H1 (cell line): ENCODE measurements at regions not wholly inside any gene's neighbourhood (a gene's known extent, or its start where the extent isn't known, plus 50 kb on each side); places are given as distances from the start of the nearest gene placed in this dataset.

ENCODE experiments used
- CTCF ChIA-PET: fragments of 300-600 bp; sonication (Branson Sonifier 250); formaldehyde crosslinking; loops from one replicate; lab custom pipeline; 2021; ENCODE audit not compliant: partially characterized antibody; lab: Charles Lee
- POLR2A ChIA-PET: fragments of 300-600 bp; sonication (Branson Sonifier 250); formaldehyde crosslinking; loops from one replicate; lab custom pipeline; 2021; ENCODE audit warnings: inconsistent platforms; ENCODE audit not compliant: partially characterized antibody; lab: Charles Lee
- DNase-seq, 2 experiments: peaks; one replicate each; pipeline versions ENCODE4 v3.0.0 to v3.0.0-alpha.2; 2010 to 2022; ENCODE audit warnings: low spot score in 2 of 2, low read depth in 1 of 2, mixed read lengths in 1 of 2
- FAIRE-seq: peaks from 2 replicates; lab custom pipeline; 2011; peaks lifted over from hg19 to GRCh38; lab: Jason Lieb, UNC
- H2AFZ ChIP-seq: 2 replicates; pipeline ENCODE4 v1.8.1; 2012; ENCODE audit warnings: low read length, inconsistent platforms
- H2AK5ac ChIP-seq: 2 replicates; pipeline ENCODE4 v1.6.1; 2013; ENCODE audit warnings: low read depth, low read length
- H2BK120ac ChIP-seq: replicated peaks from 2 replicates; pipeline ENCODE3; 2013; ENCODE audit warnings: low read depth, low read length, inconsistent platforms
- H2BK12ac ChIP-seq: 2 replicates; pipeline ENCODE4 v1.6.1; 2013; ENCODE audit warnings: low read depth, low read length
- H2BK15ac ChIP-seq: 2 replicates; pipeline ENCODE4 v1.6.1; 2013; ENCODE audit warnings: low read length
- H2BK20ac ChIP-seq: 2 replicates; pipeline ENCODE4 v1.6.1; 2013; ENCODE audit warnings: low read length
- H2BK5ac ChIP-seq: 2 replicates; pipeline ENCODE4 v1.6.1; 2013; ENCODE audit warnings: low read depth, low read length
- H3K14ac ChIP-seq: 2 replicates; pipeline ENCODE4 v1.6.1; 2013; ENCODE audit warnings: inconsistent platforms; ENCODE audit not compliant: insufficient read length
- H3K18ac ChIP-seq: 2 replicates; pipeline ENCODE4 v1.6.1; 2013; ENCODE audit warnings: low read length; ENCODE audit errors: extremely low read depth
- H3K23ac ChIP-seq: 2 replicates; pipeline ENCODE4 v1.6.1; 2013; ENCODE audit warnings: inconsistent platforms; ENCODE audit not compliant: insufficient read length
- H3K23me2 ChIP-seq: 2 replicates; pipeline ENCODE4 v1.6.1; 2013; ENCODE audit warnings: low read depth, low read length
- H3K27ac ChIP-seq: 2 replicates; pipeline ENCODE4 v1.6.1; 2011; ENCODE audit warnings: low read depth, low read length, inconsistent platforms
- H3K27me3 ChIP-seq, 4 experiments: replicated peaks in 1 of 4; 1 replicate in 1 of 4; 2 replicates in 3 of 4; pipeline versions ENCODE4 v1.6.1 to v1.8.1; 2011 to 2013; ENCODE audit warnings: low read length in 3 of 4, mild to moderate bottlenecking in 3 of 4, inconsistent platforms in 2 of 4, mixed read lengths in 2 of 4, moderate library complexity in 1 of 4; ENCODE audit not compliant: control insufficient read depth in 3 of 4, insufficient read depth in 3 of 4; ENCODE audit errors: extremely low read depth in 1 of 4
- H3K36me3 ChIP-seq, 4 experiments: 2 replicates each; pipeline versions ENCODE4 v1.6.1 to v1.8.1; 2011 to 2013; ENCODE audit warnings: mild to moderate bottlenecking in 4 of 4, low read length in 3 of 4, moderate library complexity in 2 of 4, control low read depth in 1 of 4, inconsistent platforms in 1 of 4; ENCODE audit not compliant: insufficient read depth in 4 of 4, control insufficient read depth in 2 of 4
- H3K4ac ChIP-seq: replicated peaks from 2 replicates; pipeline ENCODE3; 2013; ENCODE audit warnings: low read length, low read depth, mixed read lengths, inconsistent platforms; ENCODE audit not compliant: insufficient read length
- H3K4me1 ChIP-seq, 4 experiments: replicated peaks in 1 of 4; 1 replicate in 1 of 4; 2 replicates in 3 of 4; pipeline versions ENCODE4 v1.6.1 to v1.8.1; 2011 to 2013; ENCODE audit warnings: low read length in 3 of 4, inconsistent platforms in 2 of 4, mixed read lengths in 1 of 4; ENCODE audit not compliant: insufficient read depth in 4 of 4, control insufficient read depth in 3 of 4
- H3K4me2 ChIP-seq, 2 experiments: 2 replicates each; pipeline versions ENCODE4 v1.6.1 to v1.8.1; 2011 to 2013; ENCODE audit warnings: low read depth in 2 of 2, low read length in 2 of 2, control low read depth in 1 of 2, inconsistent platforms in 1 of 2, mild to moderate bottlenecking in 1 of 2; ENCODE audit not compliant: insufficient read depth in 1 of 2
- H3K4me3 ChIP-seq, 4 experiments: fragments of 200-600, 300-600 bp in 1 of 4; sonication (generic), shearing (Covaris generic), sonication (Bioruptor Twin) in 1 of 4; 2 replicates each; pipeline versions ENCODE4 v1.5.1 to v1.8.1; 2011 to 2016; ENCODE audit warnings: low read length in 4 of 4, low read depth in 3 of 4, control low read depth in 2 of 4, inconsistent platforms in 2 of 4, mild to moderate bottlenecking in 2 of 4, mixed read lengths in 1 of 4, moderate library complexity in 1 of 4; ENCODE audit not compliant: insufficient read depth in 2 of 4; ENCODE audit errors: extremely low read depth in 1 of 4
- H3K56ac ChIP-seq: replicated peaks from 2 replicates; pipeline ENCODE3; 2013; ENCODE audit warnings: low read depth, mild to moderate bottlenecking, mixed read lengths, low read length, inconsistent platforms; ENCODE audit not compliant: insufficient read length
- H3K79me1 ChIP-seq: 2 replicates; pipeline ENCODE4 v1.6.1; 2013; ENCODE audit warnings: low read depth, low read length, control low read depth
- H3K79me2 ChIP-seq, 2 experiments: 2 replicates each; pipeline versions ENCODE4 v1.6.1 to v1.8.1; 2012 to 2013; ENCODE audit warnings: low read length in 2 of 2, mild to moderate bottlenecking in 2 of 2, inconsistent platforms in 1 of 2; ENCODE audit not compliant: insufficient read depth in 2 of 2, control insufficient read depth in 1 of 2
- H3K9ac ChIP-seq, 4 experiments: replicated peaks in 1 of 4; 1 replicate in 1 of 4; 2 replicates in 3 of 4; pipeline versions ENCODE4 v1.6.1 to v1.8.1; 2011 to 2013; ENCODE audit warnings: low read depth in 3 of 4, low read length in 3 of 4, control low read depth in 2 of 4, mild to moderate bottlenecking in 2 of 4, moderate library complexity in 2 of 4, inconsistent platforms in 1 of 4; ENCODE audit errors: extremely low read depth in 1 of 4
- H3K9me3 ChIP-seq, 2 experiments: 2 replicates each; pipeline versions ENCODE4 v1.6.1 to v1.8.1; 2012 to 2013; ENCODE audit warnings: mild to moderate bottlenecking in 2 of 2, moderate library complexity in 2 of 2, control low read depth in 1 of 2, inconsistent platforms in 1 of 2, low read depth in 1 of 2, low read length in 1 of 2, mixed read lengths in 1 of 2; ENCODE audit not compliant: insufficient read depth in 2 of 2
- H4K20me1 ChIP-seq, 2 experiments: replicated peaks in 1 of 2; 2 replicates each; pipeline versions ENCODE3 to v1.8.1; 2011 to 2013; ENCODE audit warnings: inconsistent platforms in 2 of 2, low read length in 2 of 2, mild to moderate bottlenecking in 1 of 2; ENCODE audit not compliant: insufficient read depth in 2 of 2, control insufficient read depth in 1 of 2
- H4K5ac ChIP-seq: 2 replicates; pipeline ENCODE4 v1.6.1; 2013; ENCODE audit warnings: low read length, low read depth, mixed read lengths, inconsistent platforms; ENCODE audit not compliant: insufficient read length
- H4K8ac ChIP-seq: 2 replicates; pipeline ENCODE4 v1.8.0; 2013; ENCODE audit warnings: mild to moderate bottlenecking, moderate library complexity, low read length, inconsistent platforms; ENCODE audit not compliant: insufficient read depth; ENCODE audit errors: extremely low read depth
- H4K91ac ChIP-seq: replicated peaks from 2 replicates; pipeline ENCODE3; 2013; ENCODE audit warnings: low read length, mixed read lengths, inconsistent platforms; ENCODE audit not compliant: insufficient read length
- ASH2L ChIP-seq: fragments of 200-600, 300-600 bp; sonication (generic); IDR thresholded peaks from one replicate; pipeline ENCODE4 v1.7.1; 2017; ENCODE audit warnings: low read length
- BACH1 ChIP-seq: IDR thresholded peaks from 2 replicates; pipeline ENCODE4 v1.6.1; 2012; ENCODE audit warnings: low read length, improper control_type of control experiment
- BRCA1 ChIP-seq: IDR thresholded peaks from 2 replicates; pipeline ENCODE4 v1.6.1; 2012; ENCODE audit warnings: low read depth, low read length, improper control_type of control experiment
- GABPA ChIP-seq: IDR thresholded peaks from 2 replicates; pipeline ENCODE4 v1.6.1; 2011; ENCODE audit warnings: mild to moderate bottlenecking, low read length, moderate library complexity, borderline replicate concordance; ENCODE audit not compliant: insufficient read depth
- NRF1 ChIP-seq: IDR thresholded peaks from 2 replicates; pipeline ENCODE4 v1.6.1; 2011; ENCODE audit warnings: mild to moderate bottlenecking, low read depth, low read length, improper control_type of control experiment
- POU5F1 ChIP-seq: IDR thresholded peaks from 2 replicates; pipeline ENCODE4 v1.6.1; 2011; ENCODE audit warnings: low read depth, mild to moderate bottlenecking, low read length, moderate library complexity
- RFX5 ChIP-seq: IDR thresholded peaks from 2 replicates; pipeline ENCODE4 v1.6.1; 2011; ENCODE audit warnings: low read depth, low read length, improper control_type of control experiment, borderline replicate concordance
- SP4 ChIP-seq: IDR thresholded peaks from 2 replicates; pipeline ENCODE4 v1.6.1; 2012; ENCODE audit warnings: low read length, inconsistent platforms
- TCF12 ChIP-seq: IDR thresholded peaks from 2 replicates; pipeline ENCODE4 v1.6.1; 2011; ENCODE audit warnings: low read depth, mild to moderate bottlenecking, low read length
- WGBS, 2 experiments: shearing (Covaris generic) in 1 of 2; methylation state at CpG; one replicate each; pipeline versions ENCODE4 v1.1.6 to v1.1.7; 2013 to 2015; ENCODE audit warnings: low lambda C conversion rate in 2 of 2, mixed read lengths in 2 of 2, inconsistent platforms in 1 of 2, low coverage in 1 of 2, missing lambda C conversion rate in 1 of 2; ENCODE audit not compliant: insufficient replicate concordance in 2 of 2, insufficient coverage in 1 of 2, insufficient read length in 1 of 2; ENCODE audit errors: extremely low coverage in 1 of 2, missing lambda C conversion rate in 1 of 2; 5-methylcytosine and 5-hydroxymethylcytosine counted together
- TF ChIP-seq, protein P1 (sequence below): IDR thresholded peaks from 2 replicates; pipeline ENCODE4 v1.6.1; 2012; ENCODE audit warnings: low read length, inconsistent platforms
- TF ChIP-seq, protein P2 (sequence below), 3 experiments: IDR thresholded peaks; 1 replicate in 2 of 3; 2 replicates in 1 of 3; pipeline versions ENCODE4 v1.5.1 to v1.6.1; 2011; ENCODE audit warnings: low read length in 3 of 3, mild to moderate bottlenecking in 3 of 3, inconsistent platforms in 2 of 3, low read depth in 1 of 3, moderate library complexity in 1 of 3; ENCODE audit not compliant: insufficient read depth in 1 of 3; ENCODE audit errors: control extremely low read depth in 1 of 3

DNA sequence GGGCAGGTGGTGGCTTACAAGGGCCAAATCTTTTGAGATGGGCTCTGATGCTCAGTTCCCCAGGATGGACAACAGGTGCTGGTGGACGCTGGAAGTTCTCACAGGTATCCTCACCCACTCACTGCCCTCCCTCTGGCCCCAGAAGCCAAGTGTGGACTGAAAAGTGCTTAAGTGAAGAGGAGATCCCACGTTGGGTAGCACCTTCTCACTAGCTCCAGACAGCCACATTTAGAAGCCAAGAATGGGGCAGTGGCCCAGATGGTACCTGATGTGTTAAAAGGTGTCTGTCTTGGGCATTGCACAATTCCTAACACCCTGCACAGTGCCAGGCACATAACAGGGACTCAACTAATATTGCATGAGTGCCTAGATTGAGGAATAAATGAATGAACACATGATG lies 115.3 kb upstream of the TEX51 start:
- Histone ChIP-seq H3K79me2 (no peaks in the 10 kb centered on the region), H4K8ac (no peak overlapping the region), H2AK5ac (no peak overlapping the region), H3K27me3 (no peaks in the 10 kb centered on the region), H4K91ac (no peak overlapping the region), H2BK15ac (no peak overlapping the region), H3K56ac (no peak overlapping the region), H2BK20ac (no peak overlapping the region), H4K20me1 (no peaks in the 10 kb centered on the region), H3K27ac (no peak overlapping the region), H3K4me2 (no peak overlapping the region), H3K4me3 (no peak overlapping the region), H3K14ac (no peak overlapping the region), H2AFZ (no peak overlapping the region), H3K23ac (no peak overlapping the region), H3K79me1 (no peaks in the 10 kb centered on the region), H3K4me1 (peaks cover 0 to 4% (median 0%) of the 10 kb centered on the region in 4 experiments; a peak in 2 of 7 replicates), H3K4ac (no peak overlapping the region), H4K5ac (no peak overlapping the region), H3K9me3 (no peaks in the 10 kb centered on the region), H2BK5ac (no peak overlapping the region), H2BK120ac (no peak overlapping the region), H3K9ac (no peak overlapping the region), H3K36me3 (no peaks in the 10 kb centered on the region), H3K18ac (no peak overlapping the region), H2BK12ac (no peak overlapping the region), H3K23me2 (no peaks in the 10 kb centered on the region)
- 78% methylated on average over 2 of the region's 2 CpGs; no CpG with 5 or more reads in 1 of the 2 experiments for WGBS, 2 experiments
- FAIRE-seq (no peak), DNase-seq (no peak)
- ChIA-PET CTCF (interaction anchor here (0.6 to 1.4 kb wide), 2 partner anchors 9 to 189 kb away, joined by 3 to 4 read pairs; no protein-coding TSS in a partner anchor), POLR2A (no interaction called here)
- TF ChIP-seq TCF12 (no peak), POU5F1 (no peak), BACH1 (no peak), SP4 (no peak), RFX5 (no peak), GABPA (no peak), NRF1 (no peak), ASH2L (no peak), BRCA1 (no peak)
- TF ChIP-seq, protein P1, sequence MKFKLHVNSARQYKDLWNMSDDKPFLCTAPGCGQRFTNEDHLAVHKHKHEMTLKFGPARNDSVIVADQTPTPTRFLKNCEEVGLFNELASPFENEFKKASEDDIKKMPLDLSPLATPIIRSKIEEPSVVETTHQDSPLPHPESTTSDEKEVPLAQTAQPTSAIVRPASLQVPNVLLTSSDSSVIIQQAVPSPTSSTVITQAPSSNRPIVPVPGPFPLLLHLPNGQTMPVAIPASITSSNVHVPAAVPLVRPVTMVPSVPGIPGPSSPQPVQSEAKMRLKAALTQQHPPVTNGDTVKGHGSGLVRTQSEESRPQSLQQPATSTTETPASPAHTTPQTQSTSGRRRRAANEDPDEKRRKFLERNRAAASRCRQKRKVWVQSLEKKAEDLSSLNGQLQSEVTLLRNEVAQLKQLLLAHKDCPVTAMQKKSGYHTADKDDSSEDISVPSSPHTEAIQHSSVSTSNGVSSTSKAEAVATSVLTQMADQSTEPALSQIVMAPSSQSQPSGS: no peak
- TF ChIP-seq, protein P2, sequence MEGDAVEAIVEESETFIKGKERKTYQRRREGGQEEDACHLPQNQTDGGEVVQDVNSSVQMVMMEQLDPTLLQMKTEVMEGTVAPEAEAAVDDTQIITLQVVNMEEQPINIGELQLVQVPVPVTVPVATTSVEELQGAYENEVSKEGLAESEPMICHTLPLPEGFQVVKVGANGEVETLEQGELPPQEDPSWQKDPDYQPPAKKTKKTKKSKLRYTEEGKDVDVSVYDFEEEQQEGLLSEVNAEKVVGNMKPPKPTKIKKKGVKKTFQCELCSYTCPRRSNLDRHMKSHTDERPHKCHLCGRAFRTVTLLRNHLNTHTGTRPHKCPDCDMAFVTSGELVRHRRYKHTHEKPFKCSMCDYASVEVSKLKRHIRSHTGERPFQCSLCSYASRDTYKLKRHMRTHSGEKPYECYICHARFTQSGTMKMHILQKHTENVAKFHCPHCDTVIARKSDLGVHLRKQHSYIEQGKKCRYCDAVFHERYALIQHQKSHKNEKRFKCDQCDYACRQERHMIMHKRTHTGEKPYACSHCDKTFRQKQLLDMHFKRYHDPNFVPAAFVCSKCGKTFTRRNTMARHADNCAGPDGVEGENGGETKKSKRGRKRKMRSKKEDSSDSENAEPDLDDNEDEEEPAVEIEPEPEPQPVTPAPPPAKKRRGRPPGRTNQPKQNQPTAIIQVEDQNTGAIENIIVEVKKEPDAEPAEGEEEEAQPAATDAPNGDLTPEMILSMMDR (IDR thresholded peaks at IDR 0.05; ENCODE audit: control extremely low read depth in 1 of 3, insufficient read depth in 1 of 3, low read depth in 1 of 3, low read length in 3 of 3): no peak
